ENCODE measurements at regions not wholly inside any gene's neighbourhood (a gene's known extent, or its start where the extent isn't known, plus 50 kb on each side); places are given as distances from the start of the nearest gene placed in this dataset.

GRCh38 chr14:75340921-75341320 lies 62.3 kb downstream of the FOS start:
- H3K27ac ChIP-seq, result peak overlapping the region; percentile 60 to 77
- no peaks in the 10 kb centered on the region for H3K27me3 ChIP-seq
- intact Hi-C loops (cut with DNase I; ENCODE audit: low total_unique reads), result no loop called here
- TF ChIP-seq CTCF (IDR thresholded peaks at IDR 0.05) (no peak), POLR2A (IDR thresholded peaks at IDR 0.05) (no peak)
- no peaks in the 10 kb centered on the region for H3K9me3 ChIP-seq
- no peak overlapping the region for H3K4me3 ChIP-seq
- DNase-seq, result peak; percentile 87
- H3K36me3 ChIP-seq (ENCODE audit: low read depth, missing control alignments), result no peaks in the 10 kb centered on the region
- 38 to 58% methylated on average over 5 to 8 of the region's 8 CpGs for WGBS, 2 donors
- peaks cover 16% of the 10 kb centered on the region for H3K4me1 ChIP-seq

- TF ChIP-seq CTCF (IDR thresholded peaks at IDR 0.05), result no peak
- Histone ChIP-seq H3K4me1 (peaks cover 16% of the 10 kb centered on the region), H3K36me3 (ENCODE audit: low read depth, missing control alignments) (no peaks in the 10 kb centered on the region), H3K4me3 (no peak overlapping the region), H3K9me3 (no peaks in the 10 kb centered on the region), H3K27me3 (no peaks in the 10 kb centered on the region), H3K27ac (peak overlapping the region; percentile 60 to 77)
- intact Hi-C loops (cut with DNase I; ENCODE audit: low total_unique reads), result no loop called here
- no peak for DNase-seq
Observed at GRCh38 chr14:75341620-75342019, 63.0 kb downstream of the FOS start.

- H3K27me3 ChIP-seq, result no peaks in the 10 kb centered on the region
- no peaks in the 10 kb centered on the region for H3K36me3 ChIP-seq (ENCODE audit: low read depth, missing control alignments)
- no peaks in the 10 kb centered on the region for H3K9me3 ChIP-seq
- no peak overlapping the region for H3K4me3 ChIP-seq
- peaks cover 16% of the 10 kb centered on the region for H3K4me1 ChIP-seq
- intact Hi-C loops (cut with DNase I; ENCODE audit: low total_unique reads), result no loop called here
- 81 to 87% methylated on average over 4 of the region's 4 CpGs for WGBS, 2 donors
- H3K27ac ChIP-seq, result no peak overlapping the region
- TF ChIP-seq CTCF (IDR thresholded peaks at IDR 0.05) (no peak), POLR2A (IDR thresholded peaks at IDR 0.05) (no peak)
- no peak for DNase-seq
Observed at GRCh38 chr14:75342762-75343599, 64.4 kb downstream of the FOS start.

GRCh38 chr14:75343911-75344310 lies 65.3 kb downstream of the FOS start:
- Histone ChIP-seq H3K9me3 (no peaks in the 10 kb centered on the region), H3K27me3 (no peaks in the 10 kb centered on the region), H3K36me3 (ENCODE audit: low read depth, missing control alignments) (no peaks in the 10 kb centered on the region), H3K27ac (no peak overlapping the region), H3K4me1 (peaks cover 16% of the 10 kb centered on the region), H3K4me3 (no peak overlapping the region)
- DNase-seq, result no peak
- TF ChIP-seq POLR2A (IDR thresholded peaks at IDR 0.05) (no peak), CTCF (IDR thresholded peaks at IDR 0.05) (no peak)
- 85 to 87% methylated on average over 2 of the region's 2 CpGs for WGBS, 2 donors
- intact Hi-C loops (cut with DNase I; ENCODE audit: low total_unique reads), result no loop called here

- 81 to 84% methylated on average over 2 of the region's 2 CpGs for WGBS, 2 donors
- Histone ChIP-seq H3K4me1 (peaks cover 16% of the 10 kb centered on the region), H3K27me3 (no peaks in the 10 kb centered on the region), H3K27ac (no peak overlapping the region), H3K36me3 (ENCODE audit: low read depth, missing control alignments) (no peaks in the 10 kb centered on the region), H3K4me3 (no peak overlapping the region), H3K9me3 (no peaks in the 10 kb centered on the region)
- no peak for TF ChIP-seq POLR2A (IDR thresholded peaks at IDR 0.05)
- no peak for DNase-seq
- intact Hi-C loops (cut with DNase I; ENCODE audit: low total_unique reads), result no loop called here
Observed at GRCh38 chr14:75344411-75344810, 65.8 kb downstream of the FOS start.

Data from testis (tissue), 2 donors.